Anterior cingulate cortex (tissue), 58 donors: ENCODE measurements at regions not wholly inside any gene's neighbourhood (a gene's known extent, or its start where the extent isn't known, plus 50 kb on each side); places are given as distances from the start of the nearest gene placed in this dataset.

ENCODE experiments used
- DNase-seq, 58 donors: peaks; one replicate each; lab custom pipeline; 2025; lab: John Stamatoyannopoulos, UW

GRCh38 chr9:103731541-103731940 is 362.6 kb upstream of the SMC2 start:
- no peak for DNase-seq

DNA sequence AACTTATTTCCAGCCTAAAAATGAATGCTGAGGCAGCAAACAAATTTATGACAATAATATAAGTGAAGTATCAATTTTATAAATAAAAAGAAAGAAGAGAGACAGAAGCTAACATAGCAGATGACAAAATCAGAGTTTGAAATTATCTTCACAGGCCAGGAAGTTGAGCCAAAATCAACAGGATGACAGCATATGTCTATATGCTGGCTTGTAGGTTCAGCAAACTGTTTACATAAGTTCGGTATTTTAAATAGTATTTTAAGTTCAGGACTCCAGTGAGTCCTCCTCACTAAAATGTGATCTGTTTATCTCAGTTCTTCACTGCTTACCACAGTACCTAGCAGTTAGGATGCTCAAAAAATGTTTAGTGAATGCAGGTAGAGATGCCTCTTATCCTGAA is 359.6 kb upstream of the SMC2 start:
- DNase-seq: no peak

DNA sequence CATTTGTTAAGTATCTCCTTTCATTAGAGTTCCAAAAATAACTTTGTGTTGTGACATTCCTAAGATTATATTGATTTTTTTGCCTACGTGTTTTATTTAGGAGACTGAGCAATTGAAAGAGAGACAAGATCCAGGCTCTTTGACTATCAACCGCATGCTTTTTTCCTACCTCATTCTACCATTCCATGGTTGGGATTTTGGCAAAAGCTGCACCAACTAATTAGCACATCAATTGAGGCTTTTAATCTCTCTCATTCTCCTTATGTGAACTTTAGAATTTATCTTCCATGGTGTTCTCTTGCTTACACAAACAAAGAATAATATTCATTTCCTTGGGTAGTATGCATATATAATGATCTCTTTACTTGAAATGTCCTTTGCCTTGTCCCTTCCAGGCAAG is 338.7 kb upstream of the SMC2 start:
- DNase-seq: no peak

DNA sequence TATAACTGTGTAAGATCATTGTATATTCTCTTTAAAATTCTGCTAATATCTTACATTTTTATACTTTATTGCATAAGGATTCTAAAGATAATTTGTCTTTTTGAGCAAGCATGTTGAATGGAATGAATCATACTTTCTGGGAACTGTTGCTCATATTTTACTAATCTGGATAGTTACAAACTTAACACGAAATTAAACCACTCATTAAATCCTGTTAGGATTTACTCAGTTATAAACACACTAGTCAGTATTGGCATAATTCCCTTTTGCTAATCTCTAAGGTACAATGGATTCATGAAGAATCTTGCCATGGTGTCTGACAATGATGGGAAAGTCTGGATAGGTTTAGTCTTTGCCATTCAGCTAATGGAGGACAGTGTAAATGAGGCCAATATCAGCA is 338.1 kb upstream of the SMC2 start:
- no peak for DNase-seq

GRCh38 chr9:103757062-103757461 is 337.0 kb upstream of the SMC2 start:
- no peak for DNase-seq

DNA sequence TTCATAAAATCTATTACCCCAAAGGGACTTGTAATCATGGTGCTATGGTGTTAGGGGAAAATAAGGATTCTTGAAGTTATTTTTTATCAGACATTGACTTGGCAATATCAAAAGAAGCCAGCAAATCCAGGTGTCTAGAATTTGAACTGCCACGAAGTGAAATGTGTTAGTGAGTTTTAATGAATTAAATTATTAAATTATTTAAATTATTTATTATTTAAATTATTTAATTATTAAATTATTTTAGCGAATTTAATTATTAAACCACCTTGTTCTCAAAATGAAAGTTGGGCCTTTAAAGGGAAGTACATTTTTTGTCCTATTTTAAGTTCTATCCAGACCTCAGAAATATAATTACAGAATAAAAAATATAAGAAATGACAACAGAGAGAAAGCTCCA is 332.6 kb upstream of the SMC2 start:
- DNase-seq: no peak

- no peak for DNase-seq
Measured at GRCh38 chr9:103789686-103790085, 304.4 kb upstream of the SMC2 start.

- DNase-seq: no peak
Measured at GRCh38 chr9:103798620-103799019, 295.5 kb upstream of the SMC2 start.

DNA sequence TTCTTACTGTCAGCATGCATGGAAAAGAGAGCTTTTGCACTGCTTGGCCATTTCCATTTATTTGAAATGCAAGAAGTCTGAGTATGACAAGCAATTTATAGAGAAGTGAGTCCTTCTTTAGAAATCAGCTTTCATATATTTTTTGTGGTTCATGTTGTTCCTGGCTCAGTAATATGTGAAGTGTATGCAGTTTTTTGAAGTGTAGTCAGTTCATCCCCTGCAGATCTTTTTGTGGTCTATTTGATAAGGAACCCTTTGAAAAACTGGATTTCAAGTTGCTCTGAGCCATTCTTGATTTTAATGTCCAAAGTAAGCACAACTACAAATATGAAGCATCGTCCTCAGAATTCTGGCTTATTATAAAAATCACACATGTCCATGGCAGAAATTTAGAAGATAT is 294.1 kb upstream of the SMC2 start:
- DNase-seq: no peak

DNA sequence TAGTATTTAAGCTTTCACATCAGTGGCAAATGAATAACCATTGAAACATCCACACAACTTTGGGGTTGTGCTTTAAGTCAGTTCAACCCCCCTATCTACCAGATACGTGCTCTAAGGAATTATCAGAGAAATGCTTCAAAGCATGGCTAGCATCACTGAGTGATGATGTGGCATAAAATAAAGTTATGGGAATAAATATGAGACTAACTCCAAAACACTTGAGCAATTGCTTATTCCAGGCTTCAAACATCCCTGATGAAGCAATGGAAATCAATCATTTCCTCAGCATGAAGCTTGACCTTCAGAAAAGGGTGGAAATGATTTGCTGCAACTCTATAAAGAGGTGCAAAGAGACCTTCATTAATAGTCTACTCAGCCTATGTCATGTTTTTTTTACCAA is 292.0 kb upstream of the SMC2 start:
- no peak for DNase-seq

GRCh38 chr9:103803245-103803644 is 290.9 kb upstream of the SMC2 start:
- no peak for DNase-seq

DNA sequence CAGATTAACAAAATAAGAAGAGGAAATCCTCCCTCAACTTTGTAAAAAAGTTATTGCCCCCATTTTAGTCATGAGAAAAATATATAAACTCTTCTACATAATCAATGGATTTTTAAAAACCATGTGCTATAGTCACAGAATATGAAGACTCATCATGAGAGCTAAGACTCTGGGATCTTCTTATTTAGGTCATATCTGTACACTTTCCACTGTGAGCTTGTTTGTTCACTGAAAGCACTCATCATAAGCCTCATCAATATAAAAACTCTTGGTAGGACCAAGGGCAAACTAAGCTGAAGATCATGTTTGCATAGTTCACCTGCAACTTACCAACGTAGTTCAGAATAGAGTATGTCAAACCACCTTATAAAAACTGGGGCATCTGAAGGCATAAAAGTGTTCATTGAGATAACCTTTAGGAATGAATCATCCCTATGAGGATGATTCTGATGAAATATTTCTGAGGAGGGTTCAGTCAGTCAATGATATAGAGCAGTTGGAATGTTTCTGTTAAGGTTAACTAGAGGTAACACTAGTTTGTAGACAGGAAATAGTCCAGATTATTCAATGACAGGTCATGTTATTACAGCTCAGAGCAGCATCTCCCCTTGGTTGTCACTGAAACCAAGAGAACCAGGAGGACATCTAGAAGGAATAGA is 289.9 kb upstream of the SMC2 start:
- no peak for DNase-seq

DNA sequence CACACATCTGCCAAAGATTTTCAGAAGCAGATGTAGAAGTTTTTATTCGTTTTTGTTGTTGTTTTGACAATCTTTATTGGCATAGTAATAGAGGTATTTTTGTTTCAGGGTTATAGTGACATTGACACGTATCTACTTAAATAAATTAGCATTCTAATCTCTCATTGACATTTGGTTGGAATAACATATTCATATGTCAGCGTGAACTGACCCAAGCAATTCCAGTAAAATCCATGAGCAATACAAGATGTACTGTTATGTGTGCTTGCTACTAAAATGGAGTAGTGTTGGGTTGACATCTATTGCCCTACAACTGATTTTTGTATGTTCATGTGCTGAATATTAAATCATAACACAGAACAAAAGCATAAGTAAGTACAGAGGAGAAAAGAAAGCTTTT is 284.4 kb upstream of the SMC2 start:
- DNase-seq: no peak

DNA sequence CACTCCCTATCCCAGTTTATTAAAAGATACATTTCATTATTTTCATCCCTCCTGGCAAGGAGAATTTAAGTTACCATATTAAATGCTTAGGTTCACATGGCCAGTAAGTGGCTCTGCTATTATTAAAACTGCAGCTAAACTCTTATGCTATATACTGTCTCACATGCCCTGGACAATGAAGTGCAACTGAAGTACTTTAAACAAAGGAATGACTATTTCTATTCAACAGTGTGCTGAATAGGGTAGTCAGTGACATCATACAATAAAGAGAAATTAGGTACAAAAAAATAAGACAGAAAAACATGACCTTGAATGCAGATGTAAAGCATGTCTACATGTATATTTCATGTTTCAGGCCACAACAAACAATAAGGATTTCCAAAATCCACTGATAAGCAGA is 282.6 kb upstream of the SMC2 start:
- DNase-seq: no peak

DNA sequence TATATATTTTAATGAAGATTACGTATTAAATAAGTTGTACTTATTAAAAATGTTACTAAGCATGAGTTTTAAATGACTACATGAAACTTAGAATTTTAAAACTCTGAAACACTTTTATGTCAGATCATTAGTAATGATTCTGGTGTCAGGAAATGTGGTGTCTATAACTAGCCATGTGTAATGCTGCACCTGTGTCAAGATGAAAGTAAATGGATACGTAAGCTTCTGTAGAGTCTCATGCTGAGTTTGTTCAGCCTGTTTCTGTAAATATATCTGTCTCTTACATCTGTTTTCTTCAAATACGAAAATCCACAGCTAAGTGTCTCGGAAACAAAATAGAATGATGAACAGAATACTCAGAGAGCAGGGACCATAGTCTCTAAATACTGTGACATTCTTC is 278.0 kb upstream of the SMC2 start:
- DNase-seq: no peak

- no peak for DNase-seq
Measured at GRCh38 chr9:103819936-103820335, 274.2 kb upstream of the SMC2 start.

DNA sequence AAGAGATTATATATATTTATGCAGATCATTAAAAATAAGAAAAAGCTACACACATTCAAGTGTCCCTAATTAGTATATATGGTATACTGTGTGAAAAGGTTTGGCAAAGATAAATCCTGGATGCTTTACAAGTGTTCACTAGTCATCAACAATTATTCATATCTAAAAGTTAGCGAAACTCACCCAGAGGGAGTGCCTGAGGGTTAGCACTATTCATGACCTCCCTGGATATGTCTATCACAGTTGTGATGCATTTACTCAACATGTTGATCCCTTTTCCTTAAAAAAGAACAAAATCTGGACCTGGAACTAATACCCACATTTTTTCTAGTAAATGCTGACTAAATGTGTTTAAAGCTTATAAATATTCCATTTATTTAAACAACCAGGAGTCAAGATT is 273.0 kb upstream of the SMC2 start:
- DNase-seq: no peak

DNA sequence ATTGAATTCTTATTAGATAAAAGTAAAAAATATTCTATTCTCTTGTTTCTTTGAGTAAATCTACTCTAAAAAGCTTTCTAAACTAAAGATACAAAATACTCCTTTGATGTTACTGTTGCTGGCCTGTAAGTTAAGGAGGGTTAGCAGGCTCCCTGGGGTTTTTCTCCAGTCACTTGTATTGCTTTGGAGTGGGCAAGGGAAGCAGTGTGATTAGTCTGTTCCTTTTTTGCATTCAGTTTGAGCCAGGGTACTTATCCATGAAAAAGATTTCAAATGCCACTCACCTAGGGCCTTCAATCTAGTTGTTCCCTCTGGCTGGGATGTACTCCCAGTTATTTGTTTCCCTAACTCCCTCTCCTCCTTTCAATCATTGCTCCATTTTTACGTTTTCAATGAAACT is 256.2 kb upstream of the SMC2 start:
- DNase-seq: no peak

DNA sequence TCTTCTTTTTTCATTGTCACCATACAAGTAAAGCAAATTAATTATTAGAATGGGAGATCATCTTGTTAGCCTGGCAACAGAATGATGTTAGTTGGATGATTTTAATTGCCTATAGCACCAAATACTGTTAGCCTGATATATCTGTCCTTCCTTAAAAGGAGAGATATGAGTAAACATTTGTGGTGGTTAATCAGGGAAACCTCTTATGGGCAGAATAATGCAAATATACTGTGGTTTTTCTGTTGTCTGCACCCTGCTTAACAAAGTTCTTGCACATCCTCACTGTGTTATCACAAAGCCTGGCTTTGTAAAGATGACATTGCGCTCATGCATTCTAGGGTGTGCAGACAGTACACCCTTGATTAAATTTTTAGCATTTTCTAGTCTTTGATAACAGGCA is 254.9 kb upstream of the SMC2 start:
- no peak for DNase-seq

- no peak for DNase-seq
Measured at GRCh38 chr9:103867886-103868285, 226.2 kb upstream of the SMC2 start.

DNA sequence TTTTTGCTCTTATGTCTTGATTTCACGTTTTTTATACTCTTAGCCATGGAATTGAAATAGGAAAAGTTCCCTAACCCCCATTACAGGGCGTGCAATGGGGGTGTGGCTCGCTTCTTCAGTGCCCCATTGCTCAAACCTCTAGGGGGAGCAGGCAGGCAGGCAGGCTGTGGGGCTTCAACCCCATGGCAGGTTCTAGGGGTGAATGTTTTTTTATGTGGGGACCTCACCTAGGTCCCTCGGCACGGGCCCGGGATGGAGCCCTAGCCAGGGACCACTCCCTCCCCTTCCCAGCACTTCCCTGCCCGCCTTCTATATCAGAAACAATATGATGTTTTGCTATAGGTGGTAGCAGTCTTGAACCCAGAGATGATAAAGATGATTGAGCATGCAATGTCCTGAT is 221.3 kb upstream of the SMC2 start:
- DNase-seq: no peak

DNA sequence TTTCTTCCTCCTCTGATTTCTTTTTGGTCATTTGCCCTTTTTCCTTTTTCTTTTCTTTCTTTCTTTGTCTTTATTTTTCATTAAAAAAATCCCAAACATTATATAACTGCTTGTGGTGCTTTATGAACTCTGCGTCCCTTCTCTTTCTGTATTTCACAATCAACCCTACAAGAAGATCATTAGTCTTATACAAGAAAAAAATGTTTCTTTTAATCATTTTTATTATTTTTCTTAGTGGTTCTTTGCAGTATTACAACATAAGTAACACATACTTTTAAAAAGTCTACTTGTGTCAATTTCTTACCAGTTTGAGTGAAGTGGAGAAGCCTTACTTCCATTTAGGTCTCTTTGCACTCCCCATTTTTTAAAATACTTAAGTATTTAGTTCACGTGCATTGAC is 212.7 kb upstream of the SMC2 start:
- DNase-seq: no peak

DNA sequence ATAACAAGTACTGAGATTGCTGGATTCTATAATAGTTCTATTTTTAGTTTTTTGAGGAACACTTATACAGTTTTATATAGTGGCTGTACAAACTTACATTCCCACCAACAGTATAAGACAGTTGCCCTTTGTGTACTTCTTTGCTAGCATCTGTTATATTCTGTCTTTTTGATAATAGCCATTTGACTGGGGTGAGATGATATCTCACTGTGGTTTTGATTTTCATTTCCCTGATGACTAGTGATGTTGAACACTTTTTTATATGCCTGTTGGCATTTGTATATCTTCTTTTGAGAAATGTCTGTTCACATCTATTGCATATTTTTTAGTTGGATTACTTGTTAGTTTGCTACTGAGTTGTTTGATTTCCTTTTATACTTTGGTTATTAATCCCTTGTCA is 204.1 kb upstream of the SMC2 start:
- no peak for DNase-seq
